HUES48 (cell line): ENCODE measurements at regions not wholly inside any gene's neighbourhood (a gene's known extent, or its start where the extent isn't known, plus 50 kb on each side); places are given as distances from the start of the nearest gene placed in this dataset.

Experiments
- H3K27ac ChIP-seq: one replicate; pipeline ENCODE4 v1.7.0; 2013; ENCODE audit warnings: low read depth, low read length, inconsistent platforms
- H3K27me3 ChIP-seq: 2 replicates; pipeline ENCODE4 v1.6.1; 2013; ENCODE audit warnings: mild to moderate bottlenecking, low read length; ENCODE audit not compliant: control insufficient read depth, insufficient read depth
- H3K36me3 ChIP-seq: 2 replicates; pipeline ENCODE4 v1.6.1; 2013; ENCODE audit warnings: low read length; ENCODE audit not compliant: control insufficient read depth, insufficient read depth
- H3K4me1 ChIP-seq: 2 replicates; pipeline ENCODE4 v1.6.1; 2013; ENCODE audit warnings: mild to moderate bottlenecking, low read length; ENCODE audit not compliant: control insufficient read depth, insufficient read depth
- H3K4me3 ChIP-seq: 2 replicates; pipeline ENCODE4 v1.5.1; 2013; ENCODE audit warnings: mild to moderate bottlenecking, low read depth, low read length
- H3K9ac ChIP-seq: 2 replicates; pipeline ENCODE4 v1.6.1; 2013; ENCODE audit warnings: mild to moderate bottlenecking, low read depth, low read length, moderate library complexity
- H3K9me3 ChIP-seq: 2 replicates; pipeline ENCODE4 v1.6.1; 2013; ENCODE audit warnings: low read length; ENCODE audit not compliant: control insufficient read depth, insufficient read depth

GRCh38 chr22:49163258-49163959 is 664.3 kb downstream of the BRD1 start:
- H3K4me1 ChIP-seq, result no peaks in the 10 kb centered on the region
- no peaks in the 10 kb centered on the region for H3K36me3 ChIP-seq
- H3K9ac ChIP-seq, result no peak overlapping the region
- no peak overlapping the region for H3K4me3 ChIP-seq
- H3K27me3 ChIP-seq, result no peaks in the 10 kb centered on the region
- no peaks in the 10 kb centered on the region for H3K9me3 ChIP-seq
- H3K27ac ChIP-seq, result no peak overlapping the region

- Histone ChIP-seq H3K9me3 (no peaks in the 10 kb centered on the region), H3K27ac (no peak overlapping the region), H3K9ac (no peak overlapping the region), H3K27me3 (no peaks in the 10 kb centered on the region), H3K4me3 (no peak overlapping the region), H3K4me1 (no peaks in the 10 kb centered on the region), H3K36me3 (no peaks in the 10 kb centered on the region)
Observed at GRCh38 chr22:49162841-49163240, 664.8 kb downstream of the BRD1 start.

DNA sequence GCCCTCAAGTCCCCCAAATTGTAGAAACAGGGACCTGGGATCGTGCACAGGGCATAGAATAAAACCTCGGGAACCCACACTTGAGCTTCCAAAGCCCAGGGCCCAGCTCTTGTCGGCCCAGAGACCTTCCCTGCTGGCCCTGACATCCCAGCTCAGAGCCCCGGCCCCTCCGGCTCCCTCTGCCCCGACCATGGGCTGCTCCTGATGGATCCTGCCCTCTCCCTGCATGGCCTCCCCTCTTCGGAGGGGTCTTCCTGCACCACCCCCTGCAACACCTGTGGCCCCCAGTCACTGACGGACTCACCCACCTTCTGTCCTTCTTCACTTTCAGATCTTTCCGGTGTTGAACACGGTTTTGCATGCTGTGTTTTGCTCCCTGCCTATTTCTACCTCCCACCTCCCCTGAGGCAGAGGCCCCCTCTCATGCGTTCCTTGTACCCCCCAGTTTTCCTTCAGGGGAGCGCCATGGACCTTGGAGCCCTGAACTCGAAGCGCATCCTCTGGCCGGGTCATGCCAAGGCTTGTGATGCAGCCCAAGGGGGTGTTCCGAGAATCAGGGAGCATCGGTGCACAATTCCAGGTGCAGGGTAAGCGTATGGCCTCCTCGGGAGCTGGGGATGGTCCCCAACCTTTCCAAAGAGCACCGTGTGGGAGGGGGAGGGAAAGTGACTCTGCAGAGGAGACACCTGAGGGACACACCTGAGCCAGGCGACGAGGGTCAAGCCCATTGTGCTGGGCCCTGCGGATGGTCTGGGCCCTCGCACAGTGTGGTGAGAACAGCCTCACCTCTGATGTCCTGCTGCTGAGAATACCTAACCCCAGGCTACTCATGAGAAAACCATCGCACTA is 666.4 kb downstream of the BRD1 start:
- H3K36me3 ChIP-seq, result no peaks in the 10 kb centered on the region
- H3K9ac ChIP-seq, result no peak overlapping the region

DNA sequence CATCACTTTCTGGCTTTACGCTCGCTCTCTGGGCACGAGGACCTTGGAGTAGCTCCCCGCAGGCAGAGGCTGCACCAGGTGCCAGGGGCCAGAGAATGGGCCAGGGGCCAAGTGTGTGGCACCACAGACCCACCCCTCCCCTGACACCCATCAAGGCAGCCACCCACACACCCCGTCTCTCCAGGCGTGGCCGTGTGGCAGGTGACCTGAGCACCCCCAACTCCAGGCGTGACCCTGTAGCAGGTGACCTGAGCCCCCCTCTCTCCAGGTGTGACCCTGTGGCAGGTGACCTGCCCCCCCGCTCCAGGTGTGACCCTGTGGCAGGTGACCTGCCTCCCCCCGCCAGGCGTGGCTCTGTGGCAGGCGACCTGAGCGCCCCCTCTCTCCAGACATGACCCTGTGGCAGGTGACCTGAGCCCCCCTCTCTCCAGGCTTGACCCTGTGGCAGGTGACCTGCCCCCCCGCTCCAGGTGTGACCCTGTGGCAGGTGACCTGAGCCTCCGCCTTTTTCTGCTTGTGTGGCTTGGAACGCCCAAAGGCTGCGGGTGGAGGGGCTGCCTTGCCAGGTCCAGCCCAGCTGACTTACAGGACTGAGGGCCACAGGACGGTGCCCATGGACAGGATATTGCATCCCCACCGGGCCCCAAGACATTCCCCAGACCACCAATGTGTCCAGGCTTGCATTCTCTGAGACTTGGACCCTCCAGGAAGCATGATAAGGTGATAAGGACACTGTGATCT is 667.2 kb downstream of the BRD1 start:
- H3K9ac ChIP-seq, result no peak overlapping the region
- no peaks in the 10 kb centered on the region for H3K27me3 ChIP-seq
- no peaks in the 10 kb centered on the region for H3K4me1 ChIP-seq
- no peak overlapping the region for H3K4me3 ChIP-seq
- no peak overlapping the region for H3K27ac ChIP-seq
- no peaks in the 10 kb centered on the region for H3K36me3 ChIP-seq
- H3K9me3 ChIP-seq, result no peaks in the 10 kb centered on the region

More for the DNA sequence above, 666.4 kb downstream of the BRD1 start:
- no peak overlapping the region for H3K27ac ChIP-seq
- no peak overlapping the region for H3K4me3 ChIP-seq
- no peaks in the 10 kb centered on the region for H3K4me1 ChIP-seq
- no peaks in the 10 kb centered on the region for H3K9me3 ChIP-seq
- no peaks in the 10 kb centered on the region for H3K27me3 ChIP-seq

DNA sequence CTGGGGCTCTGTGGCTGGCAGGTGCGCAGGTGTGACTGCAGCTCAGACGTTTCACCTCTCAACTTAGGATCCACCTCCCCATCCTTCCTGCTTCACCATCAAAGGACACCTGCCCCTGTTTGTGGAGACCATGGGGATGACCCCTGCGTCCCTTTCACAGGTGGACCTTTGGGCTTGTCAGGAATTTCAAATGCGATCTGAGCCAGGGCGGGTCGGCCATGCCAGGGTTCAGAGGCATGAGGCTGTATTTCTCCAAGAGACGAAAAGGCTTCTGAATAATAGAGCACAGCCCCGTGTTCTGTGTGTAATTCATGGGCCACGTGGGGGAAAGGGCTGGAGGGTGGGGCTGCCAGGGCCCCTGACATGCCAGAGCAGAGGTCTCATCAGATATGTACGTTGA is 668.0 kb downstream of the BRD1 start:
- Histone ChIP-seq H3K36me3 (no peaks in the 10 kb centered on the region), H3K27ac (no peak overlapping the region), H3K4me1 (no peaks in the 10 kb centered on the region), H3K9me3 (no peaks in the 10 kb centered on the region), H3K4me3 (no peak overlapping the region), H3K27me3 (no peaks in the 10 kb centered on the region), H3K9ac (no peak overlapping the region)

GRCh38 chr22:49158741-49159564 is 668.7 kb downstream of the BRD1 start:
- Histone ChIP-seq H3K9me3 (no peaks in the 10 kb centered on the region), H3K27ac (no peak overlapping the region), H3K4me3 (no peak overlapping the region), H3K4me1 (no peaks in the 10 kb centered on the region), H3K36me3 (no peaks in the 10 kb centered on the region), H3K9ac (no peak overlapping the region), H3K27me3 (no peaks in the 10 kb centered on the region)

- Histone ChIP-seq H3K27me3 (no peaks in the 10 kb centered on the region), H3K36me3 (no peaks in the 10 kb centered on the region), H3K27ac (no peak overlapping the region), H3K4me3 (no peak overlapping the region), H3K9me3 (no peaks in the 10 kb centered on the region), H3K9ac (no peak overlapping the region), H3K4me1 (no peaks in the 10 kb centered on the region)
Observed at GRCh38 chr22:49157529-49158339, 669.9 kb downstream of the BRD1 start.

GRCh38 chr22:49156662-49157285 is 670.9 kb downstream of the BRD1 start:
- Histone ChIP-seq H3K27me3 (no peaks in the 10 kb centered on the region), H3K4me1 (peaks cover 5% of the 10 kb centered on the region; the same call in 1 of the 2 replicates), H3K4me3 (no peak overlapping the region), H3K9me3 (no peaks in the 10 kb centered on the region), H3K9ac (no peak overlapping the region), H3K36me3 (no peaks in the 10 kb centered on the region), H3K27ac (no peak overlapping the region)

GRCh38 chr22:49155770-49156580 is 671.7 kb downstream of the BRD1 start:
- Histone ChIP-seq H3K36me3 (no peaks in the 10 kb centered on the region), H3K27me3 (no peaks in the 10 kb centered on the region), H3K9ac (no peak overlapping the region), H3K4me3 (no peak overlapping the region), H3K4me1 (peaks cover 7% of the 10 kb centered on the region; the same call in 1 of the 2 replicates), H3K9me3 (no peaks in the 10 kb centered on the region), H3K27ac (no peak overlapping the region)
